Vagina (tissue), 2 donors: ENCODE measurements at regions not wholly inside any gene's neighbourhood (a gene's known extent, or its start where the extent isn't known, plus 50 kb on each side); places are given as distances from the start of the nearest gene placed in this dataset.

ENCODE experiments used
- DNase-seq, 2 donors: peaks; one replicate each; pipeline ENCODE4 v3.0.0-alpha.2; 2017; ENCODE audit errors: extremely low spot score in 2 of 2
- H3K27ac ChIP-seq: fragments of 200-600 bp; sonication (generic); one replicate; pipeline ENCODE4 v1.5.1; 2019
- H3K27me3 ChIP-seq: fragments of 200-600 bp; sonication (generic); one replicate; pipeline ENCODE4 v1.5.1; 2019
- H3K36me3 ChIP-seq, 2 donors: fragments of 200-600 bp; sonication (generic); one replicate each; pipeline ENCODE4 v1.5.1; 2017 to 2019
- H3K4me1 ChIP-seq: fragments of 200-600 bp; sonication (generic); one replicate; pipeline ENCODE4 v1.5.1; 2019
- H3K4me3 ChIP-seq, 2 donors: fragments of 200-600 bp; sonication (generic); 1 replicate in 1 of 2; 2 replicates in 1 of 2; pipeline ENCODE4 v1.5.1; 2016 to 2019
- H3K9me3 ChIP-seq: fragments of 200-600 bp; sonication (generic); one replicate; pipeline ENCODE4 v1.5.1; 2019
- CTCF ChIP-seq, 3 experiments: fragments of 450-650 bp in 2 of 3; fragments of 200-600 bp in 1 of 3; sonication (generic) in 1 of 3; IDR thresholded peaks; one replicate each; pipeline ENCODE4 v1.5.1; 2017 to 2019; ENCODE audit warnings: antibody characterized with exemption in 3 of 3, mild to moderate bottlenecking in 2 of 3, moderate library complexity in 2 of 3
- POLR2A ChIP-seq, 2 donors: fragments of 450-650 bp; IDR thresholded peaks; one replicate each; pipeline ENCODE4 v1.6.1; 2017; ENCODE audit warnings: antibody characterized with exemption in 2 of 2, mild to moderate bottlenecking in 2 of 2, moderate library complexity in 2 of 2
- POLR2AphosphoS5 ChIP-seq, 2 donors: sonication (generic); formaldehyde crosslinking; IDR thresholded peaks; one replicate each; pipeline ENCODE4 v1.9.0; 2017; ENCODE audit warnings: antibody characterized with exemption in 2 of 2, mild to moderate bottlenecking in 2 of 2, low read depth in 1 of 2; ENCODE audit not compliant: insufficient read depth in 1 of 2
- intact Hi-C: fragments of 100-400 bp; cut with DNase I; formaldehyde crosslinking; loops from one replicate; pipeline ENCODE4 v1.15.1; 2023

DNA sequence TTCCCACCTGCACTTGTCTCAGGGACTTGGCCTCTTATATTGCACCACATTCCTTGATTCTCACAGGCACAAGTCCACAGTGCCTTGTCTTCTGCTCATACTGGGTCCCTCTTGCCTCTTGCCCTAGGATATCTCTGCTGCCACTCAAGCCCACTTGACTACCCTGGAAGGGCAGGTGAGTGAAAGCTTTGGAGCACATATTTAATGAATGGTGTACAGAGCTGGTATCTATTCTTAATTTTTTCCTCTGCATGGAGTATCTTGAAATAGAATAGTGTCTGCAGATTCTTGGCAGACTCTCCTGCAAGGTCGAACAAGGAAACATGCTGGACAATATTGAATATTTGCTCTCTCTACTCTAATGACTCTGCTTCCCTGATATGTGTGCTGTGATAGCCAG lies 1248.0 kb downstream of the MAT2B start:
- Histone ChIP-seq H3K4me3 (no peak overlapping the region), H3K4me1 (no peaks in the 10 kb centered on the region), H3K27me3 (no peaks in the 10 kb centered on the region), H3K27ac (no peak overlapping the region), H3K9me3 (no peaks in the 10 kb centered on the region), H3K36me3 (no peaks in the 10 kb centered on the region)
- no peak for TF ChIP-seq POLR2AphosphoS5 (IDR thresholded peaks at IDR 0.05; ENCODE audit: insufficient read depth in 1 of 2, low read depth in 1 of 2)
- no peak for TF ChIP-seq CTCF (IDR thresholded peaks at IDR 0.05)
- TF ChIP-seq POLR2A (IDR thresholded peaks at IDR 0.05): no peak
- intact Hi-C loops: no loop called here
- DNase-seq: no peak

DNA sequence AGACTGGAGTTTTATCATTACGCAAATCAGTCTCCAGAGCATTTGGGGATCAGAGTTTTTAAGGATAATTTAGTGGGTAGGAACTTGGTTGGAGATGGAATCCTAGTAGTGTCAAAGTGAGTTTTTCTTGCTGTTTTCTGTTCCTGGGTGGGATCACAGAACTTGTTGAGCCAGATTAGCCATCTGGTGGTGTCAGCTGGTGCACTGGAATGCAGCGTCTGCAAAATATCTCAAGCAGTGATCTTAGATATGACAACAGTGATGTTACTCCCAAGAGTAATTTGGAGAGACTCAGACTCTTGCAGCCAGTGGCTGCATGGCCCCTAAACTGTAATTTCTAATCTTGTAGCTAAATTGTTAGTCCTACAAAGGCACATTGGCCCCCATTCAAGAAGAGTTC lies 1257.8 kb downstream of the MAT2B start:
- intact Hi-C loops: no loop called here
- Histone ChIP-seq H3K36me3 (no peaks in the 10 kb centered on the region), H3K4me1 (no peaks in the 10 kb centered on the region), H3K4me3 (no peak overlapping the region), H3K9me3 (no peaks in the 10 kb centered on the region), H3K27me3 (no peaks in the 10 kb centered on the region), H3K27ac (no peak overlapping the region)
- TF ChIP-seq POLR2A (IDR thresholded peaks at IDR 0.05): no peak
- TF ChIP-seq POLR2AphosphoS5 (IDR thresholded peaks at IDR 0.05; ENCODE audit: insufficient read depth in 1 of 2, low read depth in 1 of 2): no peak
- TF ChIP-seq CTCF (IDR thresholded peaks at IDR 0.05): no peak
- no peak for DNase-seq

DNA sequence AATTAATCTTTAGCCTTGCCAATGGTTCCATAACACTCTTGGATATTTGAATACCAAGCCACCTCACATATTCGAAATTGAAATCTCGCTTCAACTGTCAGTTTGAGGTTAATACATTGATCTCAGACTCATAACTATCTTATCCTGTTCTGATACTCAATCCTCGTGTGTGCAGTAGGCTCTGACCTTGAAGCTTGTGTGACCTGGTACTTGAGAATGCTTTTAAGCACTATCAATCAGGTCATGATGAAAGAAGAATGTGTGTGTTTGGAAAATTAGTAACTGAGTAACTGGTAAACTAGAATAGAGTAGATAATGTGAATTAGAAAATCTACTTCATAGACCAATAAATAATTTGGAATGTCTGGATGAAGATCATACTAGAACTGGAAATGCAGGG lies 1266.7 kb downstream of the MAT2B start:
- no peak for DNase-seq
- Histone ChIP-seq H3K27ac (no peak overlapping the region), H3K36me3 (no peaks in the 10 kb centered on the region), H3K9me3 (no peaks in the 10 kb centered on the region), H3K27me3 (no peaks in the 10 kb centered on the region), H3K4me3 (no peak overlapping the region), H3K4me1 (no peaks in the 10 kb centered on the region)
- TF ChIP-seq POLR2A (IDR thresholded peaks at IDR 0.05): no peak
- TF ChIP-seq CTCF (IDR thresholded peaks at IDR 0.05): no peak
- TF ChIP-seq POLR2AphosphoS5 (IDR thresholded peaks at IDR 0.05; ENCODE audit: insufficient read depth in 1 of 2, low read depth in 1 of 2): no peak
- intact Hi-C loops: no loop called here

DNA sequence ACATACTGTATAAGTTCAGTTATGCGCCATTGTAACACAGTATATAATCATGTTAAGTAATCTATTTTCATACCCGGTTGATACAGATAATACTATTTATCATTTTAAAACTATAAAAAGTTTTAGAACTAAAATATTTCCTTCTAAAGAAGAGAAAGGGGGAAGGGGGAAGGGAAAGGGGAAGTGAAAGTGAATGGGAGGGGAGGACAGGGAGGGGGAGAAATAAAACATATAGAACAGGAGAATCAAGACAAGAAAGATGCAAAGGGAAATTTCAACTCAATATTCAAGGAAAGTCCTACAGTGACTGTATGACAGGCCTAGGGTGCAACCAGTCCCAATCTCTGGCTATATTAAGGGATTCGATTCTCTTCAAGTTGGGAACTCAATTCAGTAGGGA lies 1278.8 kb downstream of the MAT2B start:
- H3K4me3 ChIP-seq: no peak overlapping the region
- no peaks in the 10 kb centered on the region for H3K4me1 ChIP-seq
- TF ChIP-seq POLR2A (IDR thresholded peaks at IDR 0.05): no peak
- TF ChIP-seq CTCF (IDR thresholded peaks at IDR 0.05): no peak
- no peak for TF ChIP-seq POLR2AphosphoS5 (IDR thresholded peaks at IDR 0.05; ENCODE audit: insufficient read depth in 1 of 2, low read depth in 1 of 2)
- no peak overlapping the region for H3K27ac ChIP-seq
- H3K9me3 ChIP-seq: no peaks in the 10 kb centered on the region
- no peaks in the 10 kb centered on the region for H3K27me3 ChIP-seq
- H3K36me3 ChIP-seq: no peaks in the 10 kb centered on the region
- DNase-seq: no peak
- intact Hi-C loops: no loop called here

- Histone ChIP-seq H3K36me3 (no peaks in the 10 kb centered on the region), H3K4me1 (no peaks in the 10 kb centered on the region), H3K4me3 (no peak overlapping the region), H3K27me3 (no peaks in the 10 kb centered on the region), H3K27ac (no peak overlapping the region), H3K9me3 (no peaks in the 10 kb centered on the region)
- TF ChIP-seq POLR2A (IDR thresholded peaks at IDR 0.05) (no peak), POLR2AphosphoS5 (IDR thresholded peaks at IDR 0.05; ENCODE audit: insufficient read depth in 1 of 2, low read depth in 1 of 2) (no peak), CTCF (IDR thresholded peaks at IDR 0.05) (no peak)
- DNase-seq: no peak
- intact Hi-C loops: no loop called here
Measured at GRCh38 chr5:164798110-164798509, 1292.7 kb downstream of the MAT2B start.
